ENCODE measurements at regions not wholly inside any gene's neighbourhood (a gene's known extent, or its start where the extent isn't known, plus 50 kb on each side); places are given as distances from the start of the nearest gene placed in this dataset.
"Not testable (repeated sequence)": the region's sequence is repeated elsewhere in the genome, so short reads cannot be mapped to it uniquely, and the experiment has no call there.

DNA sequence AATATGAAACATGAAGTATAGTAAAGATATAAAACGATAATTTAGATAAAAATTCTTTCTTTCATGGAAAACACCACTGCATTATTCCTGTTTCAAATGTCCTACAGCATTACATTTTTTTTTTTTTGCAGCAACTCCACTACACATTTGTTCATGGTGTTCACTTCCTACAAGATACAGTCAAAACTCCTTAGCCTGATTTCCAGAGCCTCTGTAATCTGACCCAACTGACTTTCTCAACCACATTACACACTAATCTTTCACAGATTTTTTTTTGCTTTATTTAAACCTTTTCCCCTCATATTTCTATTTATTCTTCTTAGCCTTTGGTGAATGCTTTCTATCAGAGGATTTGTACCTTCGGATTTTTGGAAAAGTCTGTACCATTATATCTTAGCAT lies 176.5 kb upstream of the PDE7B start:
- Histone ChIP-seq H3K27me3 (ENCODE audit: low read depth, low read length) (no peaks in the 10 kb centered on the region), H3K79me2 (ENCODE audit: low read length) (no peaks in the 10 kb centered on the region), H3K36me3 (replicated peaks; ENCODE audit: low read depth, low read length) (no peaks in the 10 kb centered on the region), H3K27ac (ENCODE audit: low read length) (no peak overlapping the region), H3K9me3 (ENCODE audit: insufficient read depth, low read length) (no peaks in the 10 kb centered on the region), H2AFZ (ENCODE audit: low read depth, low read length) (no peak overlapping the region), H3K4me3 (ENCODE audit: low read length) (no peak overlapping the region), H3K4me2 (ENCODE audit: low read length) (no peak overlapping the region), H3K9ac (ENCODE audit: low read length) (no peak overlapping the region), H3K4me1 (ENCODE audit: low read length) (no peaks in the 10 kb centered on the region), H4K20me1 (ENCODE audit: insufficient read depth, low read length) (no peaks in the 10 kb centered on the region)
- no peak for TF ChIP-seq EZH2phosphoT487 (IDR thresholded peaks at IDR 0.05; ENCODE audit: low read depth)
- TF ChIP-seq, protein P1, sequence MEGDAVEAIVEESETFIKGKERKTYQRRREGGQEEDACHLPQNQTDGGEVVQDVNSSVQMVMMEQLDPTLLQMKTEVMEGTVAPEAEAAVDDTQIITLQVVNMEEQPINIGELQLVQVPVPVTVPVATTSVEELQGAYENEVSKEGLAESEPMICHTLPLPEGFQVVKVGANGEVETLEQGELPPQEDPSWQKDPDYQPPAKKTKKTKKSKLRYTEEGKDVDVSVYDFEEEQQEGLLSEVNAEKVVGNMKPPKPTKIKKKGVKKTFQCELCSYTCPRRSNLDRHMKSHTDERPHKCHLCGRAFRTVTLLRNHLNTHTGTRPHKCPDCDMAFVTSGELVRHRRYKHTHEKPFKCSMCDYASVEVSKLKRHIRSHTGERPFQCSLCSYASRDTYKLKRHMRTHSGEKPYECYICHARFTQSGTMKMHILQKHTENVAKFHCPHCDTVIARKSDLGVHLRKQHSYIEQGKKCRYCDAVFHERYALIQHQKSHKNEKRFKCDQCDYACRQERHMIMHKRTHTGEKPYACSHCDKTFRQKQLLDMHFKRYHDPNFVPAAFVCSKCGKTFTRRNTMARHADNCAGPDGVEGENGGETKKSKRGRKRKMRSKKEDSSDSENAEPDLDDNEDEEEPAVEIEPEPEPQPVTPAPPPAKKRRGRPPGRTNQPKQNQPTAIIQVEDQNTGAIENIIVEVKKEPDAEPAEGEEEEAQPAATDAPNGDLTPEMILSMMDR (IDR thresholded peaks at IDR 0.05; ENCODE audit: low read depth, low read length) = no peak

DNA sequence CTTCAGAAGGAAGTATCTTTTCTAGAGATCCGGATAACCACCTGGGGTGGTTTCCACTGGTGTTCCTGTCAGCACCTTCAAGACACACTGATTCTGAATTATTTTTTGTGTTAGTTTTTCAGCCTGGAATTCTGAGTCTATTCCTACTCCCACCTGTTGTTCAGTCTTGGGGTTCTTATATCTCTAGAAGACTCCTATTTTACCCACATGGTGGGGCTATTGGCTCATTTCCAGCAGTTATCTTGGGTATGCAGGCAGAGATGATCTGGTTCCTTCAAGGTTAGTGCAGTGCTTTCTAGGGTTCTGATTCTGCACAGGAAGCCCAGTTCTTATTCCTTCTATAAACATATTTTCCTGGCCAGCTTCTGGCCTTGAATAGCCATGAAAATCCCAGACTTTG lies 175.6 kb upstream of the PDE7B start:
- no peak overlapping the region for H3K27ac ChIP-seq (ENCODE audit: low read length)
- H4K20me1 ChIP-seq (ENCODE audit: insufficient read depth, low read length) = no peaks in the 10 kb centered on the region
- H3K4me2 ChIP-seq (ENCODE audit: low read length) = no peak overlapping the region
- H3K79me2 ChIP-seq (ENCODE audit: low read length) = no peaks in the 10 kb centered on the region
- H3K4me1 ChIP-seq (ENCODE audit: low read length) = no peaks in the 10 kb centered on the region
- H2AFZ ChIP-seq (ENCODE audit: low read depth, low read length) = no peak overlapping the region
- H3K4me3 ChIP-seq (ENCODE audit: low read length) = no peak overlapping the region
- H3K9me3 ChIP-seq (ENCODE audit: insufficient read depth, low read length) = no peaks in the 10 kb centered on the region
- no peak overlapping the region for H3K9ac ChIP-seq (ENCODE audit: low read length)
- no peak for TF ChIP-seq EZH2phosphoT487 (IDR thresholded peaks at IDR 0.05; ENCODE audit: low read depth)
- TF ChIP-seq, protein P1 (IDR thresholded peaks at IDR 0.05; ENCODE audit: low read depth, low read length) = peak; percentile 73
- H3K36me3 ChIP-seq (replicated peaks; ENCODE audit: low read depth, low read length) = no peaks in the 10 kb centered on the region
- H3K27me3 ChIP-seq (ENCODE audit: low read depth, low read length) = no peaks in the 10 kb centered on the region

DNA sequence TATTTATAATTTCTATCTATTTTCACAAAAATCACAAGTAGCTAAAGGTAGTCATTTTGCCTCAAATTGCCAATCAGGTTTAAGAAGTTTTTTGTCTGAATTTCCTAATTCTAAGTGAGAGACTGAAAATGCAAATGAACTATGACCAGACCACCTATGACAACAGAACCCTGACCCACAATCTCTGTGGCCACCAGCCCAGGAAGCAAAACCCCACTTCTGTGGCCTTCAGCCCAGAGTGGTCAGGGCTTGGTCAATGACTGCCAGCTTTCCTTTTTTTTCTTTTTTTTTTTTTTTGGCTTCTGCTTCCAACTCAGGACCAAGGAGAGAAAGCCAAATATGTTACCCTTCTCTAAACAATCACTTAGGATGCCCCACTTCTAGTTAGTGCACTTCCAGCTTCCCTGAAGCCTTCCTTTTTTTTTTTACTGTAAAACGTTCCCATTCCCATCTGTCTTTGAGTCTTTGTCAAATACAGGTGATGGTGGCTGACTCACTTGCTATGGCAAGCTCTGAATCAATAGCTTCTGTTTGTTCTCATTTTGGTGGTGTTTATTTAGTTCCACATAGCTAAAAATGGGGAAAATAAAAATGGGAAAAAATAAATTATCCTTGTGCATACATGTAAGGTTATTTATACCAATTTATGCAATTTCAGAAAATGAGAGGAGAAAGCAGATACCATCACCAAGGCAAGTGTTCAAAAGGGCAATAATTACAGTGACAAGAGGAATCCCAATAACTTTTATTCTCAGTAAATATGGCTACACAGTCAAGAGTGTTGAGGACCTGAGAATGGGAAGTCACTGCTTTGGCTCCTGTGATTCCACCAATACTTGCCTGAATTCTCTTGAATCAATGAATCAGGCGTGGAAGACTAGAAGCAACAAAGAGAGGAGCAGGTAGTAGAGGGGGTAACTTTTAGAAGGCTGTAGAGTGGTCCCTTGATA lies 170.3 kb upstream of the PDE7B start:
- Histone ChIP-seq H3K9me3 (ENCODE audit: insufficient read depth, low read length) (no peaks in the 10 kb centered on the region), H3K4me2 (ENCODE audit: low read length) (no peak overlapping the region), H3K36me3 (replicated peaks; ENCODE audit: low read depth, low read length) (no peaks in the 10 kb centered on the region), H2AFZ (ENCODE audit: low read depth, low read length) (no peak overlapping the region), H3K9ac (ENCODE audit: low read length) (no peak overlapping the region), H3K4me1 (ENCODE audit: low read length) (no peaks in the 10 kb centered on the region), H3K4me3 (ENCODE audit: low read length) (no peak overlapping the region), H3K27ac (ENCODE audit: low read length) (no peak overlapping the region), H3K79me2 (ENCODE audit: low read length) (no peaks in the 10 kb centered on the region), H4K20me1 (ENCODE audit: insufficient read depth, low read length) (no peaks in the 10 kb centered on the region), H3K27me3 (ENCODE audit: low read depth, low read length) (no peaks in the 10 kb centered on the region)
- TF ChIP-seq, protein P1 (IDR thresholded peaks at IDR 0.05; ENCODE audit: low read depth, low read length) = no peak
- no peak for TF ChIP-seq EZH2phosphoT487 (IDR thresholded peaks at IDR 0.05; ENCODE audit: low read depth)

DNA sequence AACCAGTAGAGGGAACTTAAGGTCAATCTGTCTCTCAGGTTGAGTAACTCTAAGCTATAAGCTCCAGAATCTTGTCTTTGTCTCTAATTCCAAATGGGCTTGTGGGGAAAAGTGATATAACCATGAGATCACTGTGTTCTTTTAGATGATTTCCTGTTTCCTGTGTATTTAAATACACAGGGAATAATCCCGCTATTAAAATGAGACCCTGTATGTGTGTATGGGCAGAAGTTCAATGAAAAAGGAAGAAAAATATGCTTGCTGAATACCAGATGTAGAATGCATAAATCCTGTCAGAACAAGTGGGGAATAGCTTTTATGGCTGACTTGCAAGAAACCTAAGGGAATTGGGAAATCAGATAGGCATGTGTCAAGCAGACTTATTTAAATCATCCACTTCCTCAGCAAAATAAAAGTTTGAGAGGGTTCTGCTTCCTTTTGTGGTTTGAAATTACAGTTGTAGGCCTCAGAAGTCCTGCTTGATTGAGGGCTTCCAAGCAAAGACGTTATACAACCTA lies 164.7 kb upstream of the PDE7B start:
- Histone ChIP-seq H3K79me2 (ENCODE audit: low read length) (no peaks in the 10 kb centered on the region), H3K36me3 (replicated peaks; ENCODE audit: low read depth, low read length) (no peaks in the 10 kb centered on the region), H3K9ac (ENCODE audit: low read length) (no peak overlapping the region), H3K4me1 (ENCODE audit: low read length) (peaks cover 16% of the 10 kb centered on the region), H3K4me2 (ENCODE audit: low read length) (no peak overlapping the region), H3K27ac (ENCODE audit: low read length) (no peak overlapping the region), H2AFZ (ENCODE audit: low read depth, low read length) (no peak overlapping the region), H3K9me3 (ENCODE audit: insufficient read depth, low read length) (no peaks in the 10 kb centered on the region), H3K27me3 (ENCODE audit: low read depth, low read length) (no peaks in the 10 kb centered on the region), H4K20me1 (ENCODE audit: insufficient read depth, low read length) (no peaks in the 10 kb centered on the region), H3K4me3 (ENCODE audit: low read length) (no peak overlapping the region)
- no peak for TF ChIP-seq EZH2phosphoT487 (IDR thresholded peaks at IDR 0.05; ENCODE audit: low read depth)
- TF ChIP-seq, protein P1 (IDR thresholded peaks at IDR 0.05; ENCODE audit: low read depth, low read length) = no peak

DNA sequence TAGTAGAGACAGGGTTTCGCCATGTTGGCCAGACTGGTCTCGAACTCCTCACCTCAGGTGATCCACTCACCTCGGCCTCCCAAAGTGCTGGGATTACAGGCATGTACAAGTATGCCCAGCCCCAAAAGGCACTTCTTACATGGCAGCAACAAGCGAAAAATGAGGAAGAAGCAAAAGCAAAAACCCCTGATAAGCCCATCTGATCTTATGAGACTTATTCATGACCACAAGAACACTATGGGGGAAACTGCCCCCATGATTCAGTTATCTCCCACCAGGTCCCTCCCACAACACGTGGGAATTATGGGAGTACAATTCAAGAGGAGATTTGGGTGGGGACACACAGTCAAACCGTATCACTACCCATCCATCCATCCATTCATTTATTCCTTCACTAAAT lies 163.0 kb upstream of the PDE7B start:
- not testable (repeated sequence) for H3K79me2 ChIP-seq (ENCODE audit: low read length); H3K4me2 ChIP-seq (ENCODE audit: low read length); H3K9me3 ChIP-seq (ENCODE audit: insufficient read depth, low read length); H3K36me3 ChIP-seq (replicated peaks; ENCODE audit: low read depth, low read length); H3K9ac ChIP-seq (ENCODE audit: low read length); H3K27me3 ChIP-seq (ENCODE audit: low read depth, low read length); H4K20me1 ChIP-seq (ENCODE audit: insufficient read depth, low read length); H2AFZ ChIP-seq (ENCODE audit: low read depth, low read length); H3K4me3 ChIP-seq (ENCODE audit: low read length); H3K27ac ChIP-seq (ENCODE audit: low read length)
- H3K4me1 ChIP-seq (ENCODE audit: low read length) = peaks cover 19% of the 10 kb centered on the region
